ENCODE measurements at regions not wholly inside any gene's neighbourhood (a gene's known extent, or its start where the extent isn't known, plus 50 kb on each side); places are given as distances from the start of the nearest gene placed in this dataset.

DNA sequence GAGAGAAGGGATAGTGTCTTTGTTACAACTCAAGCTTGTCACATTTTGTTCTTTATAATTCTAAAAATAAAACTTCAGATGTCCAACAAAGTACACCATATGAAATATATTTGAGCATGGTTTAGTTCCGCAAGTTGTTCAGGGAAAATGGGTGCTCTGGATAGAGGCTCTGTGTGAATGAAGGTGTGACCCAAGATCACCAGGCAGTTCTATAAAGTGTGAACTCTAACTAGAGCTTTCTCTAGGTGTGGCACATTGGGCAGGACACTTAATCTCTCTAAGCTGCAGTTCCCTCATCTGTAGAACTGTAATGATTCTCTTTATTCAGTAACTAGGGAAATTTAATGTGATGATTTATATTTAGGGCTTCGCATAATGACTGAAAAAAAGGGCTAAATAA, 139.3 kb downstream of the BCHE start:
- no TSS peak for BruUV-seq (replicated peaks)
- ChIA-PET CTCF (no interaction called here), POLR2A (no interaction called here)
- Histone ChIP-seq H3K4me3 (ENCODE audit: low read depth, low read length) (no peak overlapping the region), H3K9me3 (no peaks in the 10 kb centered on the region), H3K36me3 (ENCODE audit: control insufficient read depth, insufficient read depth, low read length) (no peaks in the 10 kb centered on the region), H3K4me1 (no peaks in the 10 kb centered on the region), H3K27me3 (replicated peaks; ENCODE audit: control insufficient read depth, insufficient read depth, low read length) (no peaks in the 10 kb centered on the region)
- H3K4me1 Mint-ChIP-seq (ENCODE audit: low read depth, unreplicated experiment) = no peaks in the 10 kb centered on the region
- H3K9me3 Mint-ChIP-seq (ENCODE audit: unreplicated experiment) = no peaks in the 10 kb centered on the region
- TF ChIP-seq, protein P1, sequence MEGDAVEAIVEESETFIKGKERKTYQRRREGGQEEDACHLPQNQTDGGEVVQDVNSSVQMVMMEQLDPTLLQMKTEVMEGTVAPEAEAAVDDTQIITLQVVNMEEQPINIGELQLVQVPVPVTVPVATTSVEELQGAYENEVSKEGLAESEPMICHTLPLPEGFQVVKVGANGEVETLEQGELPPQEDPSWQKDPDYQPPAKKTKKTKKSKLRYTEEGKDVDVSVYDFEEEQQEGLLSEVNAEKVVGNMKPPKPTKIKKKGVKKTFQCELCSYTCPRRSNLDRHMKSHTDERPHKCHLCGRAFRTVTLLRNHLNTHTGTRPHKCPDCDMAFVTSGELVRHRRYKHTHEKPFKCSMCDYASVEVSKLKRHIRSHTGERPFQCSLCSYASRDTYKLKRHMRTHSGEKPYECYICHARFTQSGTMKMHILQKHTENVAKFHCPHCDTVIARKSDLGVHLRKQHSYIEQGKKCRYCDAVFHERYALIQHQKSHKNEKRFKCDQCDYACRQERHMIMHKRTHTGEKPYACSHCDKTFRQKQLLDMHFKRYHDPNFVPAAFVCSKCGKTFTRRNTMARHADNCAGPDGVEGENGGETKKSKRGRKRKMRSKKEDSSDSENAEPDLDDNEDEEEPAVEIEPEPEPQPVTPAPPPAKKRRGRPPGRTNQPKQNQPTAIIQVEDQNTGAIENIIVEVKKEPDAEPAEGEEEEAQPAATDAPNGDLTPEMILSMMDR (IDR thresholded peaks at IDR 0.05; ENCODE audit: insufficient read depth in 1 of 2, low read depth in 1 of 2, low read length in 1 of 2, severe bottlenecking in 1 of 2, unreplicated experiment in 1 of 2) = no peak
- no peaks in the 10 kb centered on the region for H3K36me3 Mint-ChIP-seq (ENCODE audit: insufficient read depth, unreplicated experiment)
- H3K27me3 Mint-ChIP-seq (ENCODE audit: insufficient read depth, unreplicated experiment) = no peaks in the 10 kb centered on the region
- DNase-seq = no peak
- intact Hi-C loops (cut with micrococcal nuclease; ENCODE audit: unreplicated experiment) = no loop called here
- no peak overlapping the region for H3K4me3 Mint-ChIP-seq (ENCODE audit: unreplicated experiment)
- H3K27ac Mint-ChIP-seq (ENCODE audit: unreplicated experiment) = no peak overlapping the region

DNA sequence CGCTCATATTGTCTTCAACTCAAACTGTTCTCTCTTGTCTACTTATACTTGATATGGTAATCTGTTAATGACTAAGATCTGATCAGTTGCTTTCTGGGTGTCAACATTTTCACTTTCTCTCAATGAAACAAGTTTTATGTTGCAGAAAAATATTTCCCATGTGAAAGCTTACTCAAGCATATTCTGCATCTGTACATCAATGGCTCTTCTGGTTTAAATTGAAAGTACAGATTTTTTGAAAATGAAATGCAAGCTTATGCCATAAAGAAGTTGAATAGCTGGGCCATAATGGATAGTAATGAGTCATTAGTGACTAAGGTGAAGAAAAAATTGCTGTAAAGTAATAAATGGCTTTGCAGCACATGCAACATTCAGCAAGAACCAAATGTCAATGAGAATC, 140.7 kb downstream of the BCHE start:
- Mint-ChIP-seq H3K9me3 (ENCODE audit: unreplicated experiment) (peaks cover 10% of the 10 kb centered on the region), H3K4me1 (ENCODE audit: low read depth, unreplicated experiment) (no peaks in the 10 kb centered on the region), H3K36me3 (ENCODE audit: insufficient read depth, unreplicated experiment) (peaks cover 5% of the 10 kb centered on the region), H3K27me3 (ENCODE audit: insufficient read depth, unreplicated experiment) (no peaks in the 10 kb centered on the region), H3K27ac (ENCODE audit: unreplicated experiment) (no peak overlapping the region), H3K4me3 (ENCODE audit: unreplicated experiment) (no peak overlapping the region)
- POLR2A ChIA-PET = interaction anchor here (0.5 kb wide), 1 partner anchor 475 kb away, joined by 7 read pairs; no protein-coding TSS in a partner anchor
- H3K9me3 ChIP-seq = no peaks in the 10 kb centered on the region
- DNase-seq = no peak
- no peaks in the 10 kb centered on the region for H3K36me3 ChIP-seq (ENCODE audit: control insufficient read depth, insufficient read depth, low read length)
- no peaks in the 10 kb centered on the region for H3K27me3 ChIP-seq (replicated peaks; ENCODE audit: control insufficient read depth, insufficient read depth, low read length)
- no peaks in the 10 kb centered on the region for H3K4me1 ChIP-seq
- H3K4me3 ChIP-seq (ENCODE audit: low read depth, low read length) = no peak overlapping the region
- intact Hi-C loops (cut with micrococcal nuclease; ENCODE audit: unreplicated experiment) = no loop called here
- TF ChIP-seq, protein P1 (IDR thresholded peaks at IDR 0.05; ENCODE audit: insufficient read depth in 1 of 2, low read depth in 1 of 2, low read length in 1 of 2, severe bottlenecking in 1 of 2, unreplicated experiment in 1 of 2) = no peak
- CTCF ChIA-PET = no interaction called here
- no TSS peak for BruUV-seq (replicated peaks)

DNA sequence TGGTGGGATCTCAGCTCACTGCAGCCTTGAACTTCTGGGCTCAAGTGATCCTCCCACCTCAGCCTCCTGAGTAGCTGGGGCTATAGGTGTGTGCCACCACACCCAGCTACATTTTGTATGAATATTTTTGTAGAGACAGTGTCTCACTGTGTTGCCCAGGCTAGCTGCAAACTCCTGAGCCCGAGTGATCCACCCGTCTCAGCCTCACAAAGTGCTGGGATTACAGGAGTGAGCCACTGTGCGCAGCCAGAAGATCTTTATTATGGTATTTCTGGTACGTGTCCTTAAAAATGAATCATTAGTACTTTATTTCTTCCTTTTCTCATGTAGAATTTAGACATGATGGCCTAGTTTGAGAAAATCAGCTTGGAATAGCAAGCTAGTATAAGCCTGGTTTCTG, 153.3 kb downstream of the BCHE start:
- Histone ChIP-seq H3K9me3 (no peaks in the 10 kb centered on the region), H3K36me3 (ENCODE audit: control insufficient read depth, insufficient read depth, low read length) (no peaks in the 10 kb centered on the region), H3K4me3 (ENCODE audit: low read depth, low read length) (no peak overlapping the region), H3K4me1 (no peaks in the 10 kb centered on the region), H3K27me3 (replicated peaks; ENCODE audit: control insufficient read depth, insufficient read depth, low read length) (no peaks in the 10 kb centered on the region)
- POLR2A ChIA-PET = no interaction called here
- Mint-ChIP-seq H3K36me3 (ENCODE audit: insufficient read depth, unreplicated experiment) (no peaks in the 10 kb centered on the region), H3K27ac (ENCODE audit: unreplicated experiment) (no peak overlapping the region), H3K4me3 (ENCODE audit: unreplicated experiment) (no peak overlapping the region), H3K27me3 (ENCODE audit: insufficient read depth, unreplicated experiment) (no peaks in the 10 kb centered on the region), H3K9me3 (ENCODE audit: unreplicated experiment) (no peaks in the 10 kb centered on the region), H3K4me1 (ENCODE audit: low read depth, unreplicated experiment) (no peaks in the 10 kb centered on the region)
- TF ChIP-seq, protein P1 (IDR thresholded peaks at IDR 0.05; ENCODE audit: insufficient read depth in 1 of 2, low read depth in 1 of 2, low read length in 1 of 2, severe bottlenecking in 1 of 2, unreplicated experiment in 1 of 2) = no peak
- CTCF ChIA-PET = no interaction called here
- BruUV-seq (replicated peaks) = no TSS peak
- intact Hi-C loops (cut with micrococcal nuclease; ENCODE audit: unreplicated experiment) = no loop called here
- no peak for DNase-seq
